Loucy (cell line): ENCODE measurements at regions not wholly inside any gene's neighbourhood (a gene's known extent, or its start where the extent isn't known, plus 50 kb on each side); places are given as distances from the start of the nearest gene placed in this dataset.

Source experiments
- H2AFZ ChIP-seq: fragments of 200-600 bp; sonication (generic); 2 replicates; pipeline ENCODE4 v1.6.0; 2016; ENCODE audit warnings: antibody characterized with exemption, mild to moderate bottlenecking, low read length, moderate library complexity
- H3F3A ChIP-seq: fragments of 200-600 bp; 2 replicates; pipeline ENCODE4 v1.6.0; 2016; ENCODE audit warnings: antibody characterized with exemption, low read depth, mild to moderate bottlenecking
- H3K27me3 ChIP-seq: fragments of 200-600 bp; sonication (generic); 2 replicates; pipeline ENCODE4 v1.6.1; 2014; ENCODE audit warnings: low read length, mild to moderate bottlenecking; ENCODE audit not compliant: insufficient read depth, poor library complexity, severe bottlenecking
- H3K36me3 ChIP-seq: fragments of 200-600 bp; sonication (generic); 2 replicates; pipeline ENCODE4 v1.6.1; 2016; ENCODE audit warnings: low read length; ENCODE audit not compliant: insufficient read depth
- H3K4me1 ChIP-seq: fragments of 200-600 bp; sonication (generic); 2 replicates; pipeline ENCODE4 v1.5.1; 2014; ENCODE audit warnings: low read length, mild to moderate bottlenecking; ENCODE audit not compliant: insufficient read depth, poor library complexity, severe bottlenecking
- H3K4me2 ChIP-seq: fragments of 200-600 bp; sonication (generic); 2 replicates; pipeline ENCODE4 v1.6.0; 2014; ENCODE audit warnings: antibody characterized with exemption, low read length, low read depth, mild to moderate bottlenecking; ENCODE audit not compliant: poor library complexity, severe bottlenecking
- H3K4me3 ChIP-seq: fragments of 200-600 bp; sonication (generic); 2 replicates; pipeline ENCODE4 v1.5.1; 2014; ENCODE audit warnings: low read length, mild to moderate bottlenecking, mixed read lengths; ENCODE audit not compliant: poor library complexity, severe bottlenecking
- H3K79me2 ChIP-seq: fragments of 200-600 bp; sonication (generic); 2 replicates; pipeline ENCODE4 v1.6.1; 2014; ENCODE audit warnings: low read length; ENCODE audit not compliant: insufficient read depth
- H3K9ac ChIP-seq: fragments of 200-600 bp; sonication (generic); 2 replicates; pipeline ENCODE4 v1.6.0; 2014; ENCODE audit warnings: mild to moderate bottlenecking, low read depth, low read length, moderate library complexity; ENCODE audit not compliant: poor library complexity, severe bottlenecking
- H3K9me2 ChIP-seq: fragments of 200-600 bp; sonication (generic); replicated peaks from 2 replicates; pipeline ENCODE4 v1.6.1; 2016; ENCODE audit warnings: low read depth, low read length, mixed read lengths
- H3K9me3 ChIP-seq: fragments of 200-600 bp; sonication (generic); 2 replicates; pipeline ENCODE4 v1.6.1; 2014; ENCODE audit warnings: mild to moderate bottlenecking, antibody characterized with exemption, low read length, low read depth; ENCODE audit not compliant: insufficient read depth
- H4K20me1 ChIP-seq: fragments of 200-600 bp; sonication (generic); 2 replicates; pipeline ENCODE4 v1.6.0; 2014; ENCODE audit warnings: antibody characterized with exemption, low read length, mild to moderate bottlenecking; ENCODE audit not compliant: insufficient read depth, poor library complexity, severe bottlenecking
- CTCF ChIP-seq: fragments of 200-600 bp; sonication (generic); conservative IDR thresholded peaks from 2 replicates; pipeline ENCODE4 v1.5.1; 2014; ENCODE audit warnings: mild to moderate bottlenecking, antibody characterized with exemption, low read length
- EZH2phosphoT487 ChIP-seq: fragments of 200-600 bp; IDR thresholded peaks from 2 replicates; pipeline ENCODE4 v1.6.1; 2018; ENCODE audit warnings: antibody characterized with exemption, mild to moderate bottlenecking, moderate library complexity, borderline replicate concordance

- 0 out of 2 replicates have a peak, but pooled peaks cover 3% of the 10 kb centered on the region for H3K9me2 ChIP-seq
- H3K79me2 ChIP-seq, result no peaks in the 10 kb centered on the region
- no peaks in the 10 kb centered on the region for H3F3A ChIP-seq
- H3K27me3 ChIP-seq, result no peaks in the 10 kb centered on the region
- no peaks in the 10 kb centered on the region for H3K9me3 ChIP-seq
- no peaks in the 10 kb centered on the region for H3K36me3 ChIP-seq
- no peak overlapping the region for H3K4me3 ChIP-seq
- no peaks in the 10 kb centered on the region for H3K4me1 ChIP-seq
- no peak overlapping the region for H3K9ac ChIP-seq
- no peak overlapping the region for H2AFZ ChIP-seq
- no peaks in the 10 kb centered on the region for H4K20me1 ChIP-seq
- H3K4me2 ChIP-seq, result no peak overlapping the region
- TF ChIP-seq EZH2phosphoT487 (no peak), CTCF (no peak)
Measured at GRCh38 chr7:124577256-124577655, 188.3 kb downstream of the GPR37 start.

GRCh38 chr7:124575176-124575575, 190.4 kb downstream of the GPR37 start:
- Histone ChIP-seq H2AFZ (no peak overlapping the region), H3K79me2 (no peaks in the 10 kb centered on the region), H3K27me3 (no peaks in the 10 kb centered on the region), H3K4me2 (no peak overlapping the region), H3K36me3 (no peaks in the 10 kb centered on the region), H3K9ac (no peak overlapping the region), H3K9me2 (0 out of 2 replicates have a peak, but pooled peaks cover 3% of the 10 kb centered on the region), H3K4me3 (no peak overlapping the region), H3F3A (no peaks in the 10 kb centered on the region), H3K9me3 (no peaks in the 10 kb centered on the region), H3K4me1 (no peaks in the 10 kb centered on the region), H4K20me1 (no peaks in the 10 kb centered on the region)
- no peak for TF ChIP-seq CTCF
- TF ChIP-seq EZH2phosphoT487, result no peak

- H3K36me3 ChIP-seq, result no peaks in the 10 kb centered on the region
- H3K9me2 ChIP-seq, result 0 out of 2 replicates have a peak, but pooled peaks cover 3% of the 10 kb centered on the region
- H3F3A ChIP-seq, result no peaks in the 10 kb centered on the region
- H3K4me1 ChIP-seq, result no peaks in the 10 kb centered on the region
- H3K27me3 ChIP-seq, result no peaks in the 10 kb centered on the region
- no peak overlapping the region for H3K4me2 ChIP-seq
- no peaks in the 10 kb centered on the region for H4K20me1 ChIP-seq
- H3K9me3 ChIP-seq, result no peaks in the 10 kb centered on the region
- H3K79me2 ChIP-seq, result no peaks in the 10 kb centered on the region
- TF ChIP-seq CTCF, result no peak
- TF ChIP-seq EZH2phosphoT487, result no peak
- H3K4me3 ChIP-seq, result no peak overlapping the region
- H2AFZ ChIP-seq, result no peak overlapping the region
- no peak overlapping the region for H3K9ac ChIP-seq
Measured at GRCh38 chr7:124570558-124570957, 195.0 kb downstream of the GPR37 start.
